HCT116 (cell line): ENCODE measurements at regions not wholly inside any gene's neighbourhood (a gene's known extent, or its start where the extent isn't known, plus 50 kb on each side); places are given as distances from the start of the nearest gene placed in this dataset.

Experiments used
- ATAC-seq: fragments of 200-7000 bp; cut with Tn5 transposase; 2 replicates; pipeline ENCODE4 v1.9.1; 2020; ENCODE audit warnings: mild to moderate bottlenecking, moderate library complexity
- BruUV-seq: library from RNA; stranded (reverse); fragments of 400-500 nt; replicated peaks from 2 replicates; lab custom pipeline; 2021; lab: Mats Ljungman, UMichigan
- CTCF ChIA-PET: fragments of 300-600 bp; sonication (Branson Sonifier 250); formaldehyde crosslinking; loops from one replicate; lab custom pipeline; 2021; ENCODE audit warnings: antibody characterized with exemption; lab: Charles Lee
- POLR2A ChIA-PET: fragments of 300-600, 350-600 bp; sonication (Branson Sonifier 250); formaldehyde crosslinking; loops from one replicate; lab custom pipeline; 2021; ENCODE audit warnings: antibody characterized with exemption; lab: Charles Lee
- RAD21 ChIA-PET, 2 experiments: fragments of 300-600 bp; sonication (Branson Sonifier 250); formaldehyde crosslinking; loops; one replicate each; lab custom pipeline; 2023; ENCODE audit warnings: low total read pairs in 2 of 2; ENCODE audit not compliant: uncharacterized antibody in 2 of 2, unreplicated experiment in 2 of 2, low non-redundant PET in 1 of 2; lab: Charles Lee
- DNase-seq: peaks from one replicate; pipeline ENCODE4 v3.0.0-alpha.2; 2010; ENCODE audit warnings: low read depth, low spot score
- H2AFZ ChIP-seq: fragments of 200-600 bp; shearing (Covaris generic), sonication (generic); 2 replicates; pipeline ENCODE4 v1.6.1; 2017; ENCODE audit warnings: low read depth, mixed run types, mixed read lengths, antibody characterized with exemption, low read length; ENCODE audit not compliant: poor library complexity, severe bottlenecking
- H3K27ac ChIP-seq: 2 replicates; pipeline ENCODE4 v1.5.1; 2012; ENCODE audit warnings: low read depth, low read length
- H3K27me3 ChIP-seq: fragments of 200-600 bp; sonication (generic); 2 replicates; pipeline ENCODE4 v1.6.1; 2016; ENCODE audit warnings: mixed run types, low read length, mixed read lengths; ENCODE audit not compliant: insufficient read depth
- H3K36me3 ChIP-seq, 2 experiments: fragments of 200-500 bp in 1 of 2; fragments of 200-600 bp in 1 of 2; sonication (Bioruptor generic) in 1 of 2; sonication (generic) in 1 of 2; 2 replicates each; pipeline versions ENCODE4 v1.5.1 to v1.6.1; 2014 to 2016; ENCODE audit warnings: low read length in 2 of 2, inconsistent platforms in 1 of 2, mixed read lengths in 1 of 2, mixed run types in 1 of 2; ENCODE audit not compliant: insufficient read depth in 2 of 2, control insufficient read depth in 1 of 2
- H3K4me1 ChIP-seq, 2 experiments: fragments of 200-600 bp in 1 of 2; sonication (generic) in 1 of 2; 2 replicates each; pipeline versions ENCODE4 v1.5.1 to v1.6.1; 2012 to 2017; ENCODE audit warnings: low read length in 2 of 2, inconsistent platforms in 1 of 2, mild to moderate bottlenecking in 1 of 2, mixed read lengths in 1 of 2, mixed run types in 1 of 2, moderate library complexity in 1 of 2; ENCODE audit not compliant: insufficient read depth in 2 of 2, control insufficient read depth in 1 of 2
- H3K4me2 ChIP-seq: fragments of 200-600 bp; sonication (generic); 2 replicates; pipeline ENCODE4 v1.6.1; 2017; ENCODE audit warnings: mixed run types, low read length, mixed read lengths
- H3K4me3 ChIP-seq, 2 experiments: fragments of 200-600 bp in 1 of 2; sonication (generic) in 1 of 2; replicated peaks in 1 of 2; 2 replicates each; pipeline ENCODE4 v1.5.1; 2011 to 2016; ENCODE audit warnings: low read length in 2 of 2, control low read depth in 1 of 2, low read depth in 1 of 2, mild to moderate bottlenecking in 1 of 2, mixed read lengths in 1 of 2, mixed run types in 1 of 2
- H3K79me2 ChIP-seq: fragments of 200-600 bp; sonication (generic); 2 replicates; pipeline ENCODE4 v1.6.1; 2017; ENCODE audit warnings: mild to moderate bottlenecking, mixed run types, low read length, moderate library complexity, mixed read lengths; ENCODE audit not compliant: insufficient read depth
- H3K9ac ChIP-seq: fragments of 200-600 bp; sonication (generic); 2 replicates; pipeline ENCODE4 v1.6.1; 2016; ENCODE audit warnings: low read length, mixed read lengths
- H3K9me2 ChIP-seq: fragments of 200-600 bp; sonication (generic), shearing (Covaris generic); 2 replicates; pipeline ENCODE4 v1.6.1; 2017; ENCODE audit warnings: mixed run types, mild to moderate bottlenecking, moderate library complexity; ENCODE audit not compliant: insufficient read depth
- H3K9me3 ChIP-seq, 2 experiments: fragments of 200-500 bp in 1 of 2; fragments of 200-600 bp in 1 of 2; sonication (Bioruptor generic) in 1 of 2; sonication (generic) in 1 of 2; 2 replicates each; pipeline ENCODE4 v1.6.1; 2014 to 2017; ENCODE audit warnings: low read length in 2 of 2, mixed read lengths in 2 of 2, inconsistent platforms in 1 of 2, low read depth in 1 of 2, mild to moderate bottlenecking in 1 of 2, mixed run types in 1 of 2, moderate library complexity in 1 of 2; ENCODE audit not compliant: control insufficient read depth in 1 of 2, insufficient read depth in 1 of 2
- H4K20me1 ChIP-seq: fragments of 200-600 bp; sonication (generic), shearing (Covaris generic); 2 replicates; pipeline ENCODE4 v1.6.1; 2017; ENCODE audit warnings: mixed run types, mild to moderate bottlenecking, moderate library complexity; ENCODE audit not compliant: insufficient read depth
- CBX3 ChIP-seq: IDR thresholded peaks from 2 replicates; pipeline ENCODE4 v1.6.1; 2012; ENCODE audit warnings: low read depth
- ELF1 ChIP-seq: IDR thresholded peaks from 2 replicates; pipeline ENCODE4 v1.6.1; 2012; ENCODE audit warnings: low read depth, borderline replicate concordance
- EZH2phosphoT487 ChIP-seq: fragments of 200-600 bp; IDR thresholded peaks from 2 replicates; pipeline ENCODE4 v1.6.1; 2018; ENCODE audit warnings: antibody characterized with exemption, borderline replicate concordance
- FOSL1 ChIP-seq: IDR thresholded peaks from 2 replicates; pipeline ENCODE4 v1.6.1; 2012; ENCODE audit warnings: low read depth
- JUND ChIP-seq: IDR thresholded peaks from 2 replicates; pipeline ENCODE4 v1.6.1; 2012
- POLR2AphosphoS5 ChIP-seq: IDR thresholded peaks from 2 replicates; pipeline ENCODE4 v1.6.1; 2011; ENCODE audit warnings: mild to moderate bottlenecking, low read depth, low read length, moderate library complexity
- RAD21 ChIP-seq: IDR thresholded peaks from 2 replicates; pipeline ENCODE4 v1.6.1; 2012; ENCODE audit warnings: low read depth, mild to moderate bottlenecking
- SIN3A ChIP-seq: IDR thresholded peaks from 2 replicates; pipeline ENCODE4 v1.6.1; 2012; ENCODE audit warnings: low read depth
- SP1 ChIP-seq: IDR thresholded peaks from 2 replicates; pipeline ENCODE4 v1.6.1; 2012; ENCODE audit warnings: low read depth
- SRF ChIP-seq: IDR thresholded peaks from 2 replicates; pipeline ENCODE4 v1.6.1; 2012; ENCODE audit warnings: low read depth
- TCF7L2 ChIP-seq: IDR thresholded peaks from 2 replicates; pipeline ENCODE4 v1.7.0; 2011; ENCODE audit warnings: borderline replicate concordance, inconsistent platforms; ENCODE audit not compliant: insufficient read depth, insufficient read length; ENCODE audit errors: extremely low read depth
- YY1 ChIP-seq: IDR thresholded peaks from 2 replicates; pipeline ENCODE4 v1.6.1; 2011; ENCODE audit warnings: low read length, low read depth, moderate library complexity, mild to moderate bottlenecking; ENCODE audit not compliant: insufficient replicate concordance; ENCODE audit errors: extremely low read depth
- ZFX ChIP-seq: fragments of 450-650 bp; IDR thresholded peaks from 2 replicates; pipeline ENCODE4 v1.6.1; 2017
- ZNF274 ChIP-seq: fragments of 200-500 bp; sonication (Bioruptor generic); IDR thresholded peaks from 2 replicates; pipeline ENCODE4 v1.6.1; 2014; ENCODE audit warnings: mild to moderate bottlenecking, low read depth, low read length, inconsistent platforms
- intact Hi-C: fragments of 100-400 bp; cut with micrococcal nuclease; formaldehyde crosslinking; loops from 2 replicates; pipeline ENCODE4 v1.10.0; 2022
- TF ChIP-seq, protein P1 (sequence below): IDR thresholded peaks from 2 replicates; pipeline ENCODE4 v1.6.1; 2011; ENCODE audit warnings: mild to moderate bottlenecking, low read length, moderate library complexity; ENCODE audit not compliant: insufficient replicate concordance; ENCODE audit errors: extremely low read depth
- TF ChIP-seq, protein P2 (sequence below): IDR thresholded peaks from 2 replicates; pipeline ENCODE4 v1.6.1; 2012
- TF ChIP-seq, protein P3 (sequence below): IDR thresholded peaks from 2 replicates; pipeline ENCODE4 v1.6.1; 2012

DNA sequence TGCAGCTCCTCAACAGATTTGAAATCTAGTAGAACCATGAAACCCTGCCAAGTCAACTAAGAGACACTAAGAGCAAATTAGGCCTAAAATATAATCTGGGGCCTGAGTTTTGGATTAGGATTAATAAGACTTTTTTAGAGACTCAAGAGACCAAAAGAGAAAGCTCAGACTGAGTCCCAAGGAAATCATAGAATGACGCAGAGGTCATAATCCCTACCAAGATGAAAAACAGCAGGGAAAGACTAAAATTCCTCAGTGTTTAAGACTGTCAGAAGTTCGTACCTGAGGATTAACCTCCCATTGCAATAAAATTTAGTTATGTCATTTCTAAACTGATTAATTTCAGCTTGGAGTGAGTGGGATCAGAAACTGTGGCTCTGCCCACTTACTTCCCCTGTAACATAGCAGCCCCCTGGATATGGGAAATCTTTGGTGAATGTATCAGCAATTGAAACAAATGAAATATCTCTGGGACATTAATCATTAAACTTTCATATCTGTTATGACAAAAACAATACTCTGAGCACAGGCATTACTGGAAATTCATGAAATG, 200.3 kb downstream of the EDN1 start:
- no peak overlapping the region for H3K4me2 ChIP-seq
- ChIA-PET POLR2A (no interaction called here), CTCF (interaction anchor here (1.1 kb wide), 1 partner anchor 14 kb away, joined by 3 read pairs; no protein-coding TSS in a partner anchor), RAD21 (no interaction called here)
- H3K4me1 ChIP-seq, result peaks cover 0 to 15% of the 10 kb centered on the region in 2 experiments; a peak in 2 of 4 replicates
- DNase-seq (no peak), ATAC-seq (no peak)
- intact Hi-C loops, result no loop called here
- no peak for TF ChIP-seq JUND
- TF ChIP-seq ZNF274, result no peak
- TF ChIP-seq SP1, result no peak
- TF ChIP-seq ZFX, result no peak
- no peak for TF ChIP-seq RAD21
- TF ChIP-seq, protein P1, sequence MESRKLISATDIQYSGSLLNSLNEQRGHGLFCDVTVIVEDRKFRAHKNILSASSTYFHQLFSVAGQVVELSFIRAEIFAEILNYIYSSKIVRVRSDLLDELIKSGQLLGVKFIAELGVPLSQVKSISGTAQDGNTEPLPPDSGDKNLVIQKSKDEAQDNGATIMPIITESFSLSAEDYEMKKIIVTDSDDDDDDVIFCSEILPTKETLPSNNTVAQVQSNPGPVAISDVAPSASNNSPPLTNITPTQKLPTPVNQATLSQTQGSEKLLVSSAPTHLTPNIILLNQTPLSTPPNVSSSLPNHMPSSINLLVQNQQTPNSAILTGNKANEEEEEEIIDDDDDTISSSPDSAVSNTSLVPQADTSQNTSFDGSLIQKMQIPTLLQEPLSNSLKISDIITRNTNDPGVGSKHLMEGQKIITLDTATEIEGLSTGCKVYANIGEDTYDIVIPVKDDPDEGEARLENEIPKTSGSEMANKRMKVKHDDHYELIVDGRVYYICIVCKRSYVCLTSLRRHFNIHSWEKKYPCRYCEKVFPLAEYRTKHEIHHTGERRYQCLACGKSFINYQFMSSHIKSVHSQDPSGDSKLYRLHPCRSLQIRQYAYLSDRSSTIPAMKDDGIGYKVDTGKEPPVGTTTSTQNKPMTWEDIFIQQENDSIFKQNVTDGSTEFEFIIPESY, result no peak
- no peak for TF ChIP-seq FOSL1
- TF ChIP-seq EZH2phosphoT487, result no peak
- TF ChIP-seq, protein P2, sequence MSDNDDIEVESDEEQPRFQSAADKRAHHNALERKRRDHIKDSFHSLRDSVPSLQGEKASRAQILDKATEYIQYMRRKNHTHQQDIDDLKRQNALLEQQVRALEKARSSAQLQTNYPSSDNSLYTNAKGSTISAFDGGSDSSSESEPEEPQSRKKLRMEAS, result no peak
- TF ChIP-seq CBX3, result no peak
- TF ChIP-seq, protein P3, sequence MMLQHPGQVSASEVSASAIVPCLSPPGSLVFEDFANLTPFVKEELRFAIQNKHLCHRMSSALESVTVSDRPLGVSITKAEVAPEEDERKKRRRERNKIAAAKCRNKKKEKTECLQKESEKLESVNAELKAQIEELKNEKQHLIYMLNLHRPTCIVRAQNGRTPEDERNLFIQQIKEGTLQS, result no peak
- no peak for TF ChIP-seq POLR2AphosphoS5
- no peak for TF ChIP-seq SRF
- no peak for TF ChIP-seq SIN3A
- no peak for TF ChIP-seq ELF1
- TF ChIP-seq YY1, result no peak
- TF ChIP-seq TCF7L2, result no peak
- H3K9me3 ChIP-seq, result no peaks in the 10 kb centered on the region
- H3K79me2 ChIP-seq, result no peaks in the 10 kb centered on the region
- H3K4me3 ChIP-seq, result no peak overlapping the region
- no peak overlapping the region for H2AFZ ChIP-seq
- no peak overlapping the region for H3K9ac ChIP-seq
- BruUV-seq, result no TSS peak
- H3K27ac ChIP-seq, result no peak overlapping the region
- H3K36me3 ChIP-seq, result no peaks in the 10 kb centered on the region
- no peaks in the 10 kb centered on the region for H3K27me3 ChIP-seq
- H3K9me2 ChIP-seq, result no peaks in the 10 kb centered on the region
- no peaks in the 10 kb centered on the region for H4K20me1 ChIP-seq
